ENCODE measurements at regions not wholly inside any gene's neighbourhood (a gene's known extent, or its start where the extent isn't known, plus 50 kb on each side); places are given as distances from the start of the nearest gene placed in this dataset.

- TF ChIP-seq CTCF (conservative IDR thresholded peaks at IDR 0.05; ENCODE audit: low read depth in 2 of 2): no peak
- TF ChIP-seq EZH2phosphoT487 (IDR thresholded peaks at IDR 0.05; ENCODE audit: unreplicated experiment): no peak
These were observed 406.2 kb downstream of the MFSD1 start for GRCh38 chr3:159208050-159208449.
